B cell (primary cell): ENCODE measurements at regions not wholly inside any gene's neighbourhood (a gene's known extent, or its start where the extent isn't known, plus 50 kb on each side); places are given as distances from the start of the nearest gene placed in this dataset.

Source experiments
- ATAC-seq: fragments of 200-7000 bp; cut with Tn5 transposase; one replicate; pipeline ENCODE4 v1.10.0; 2021; ENCODE audit warnings: low read depth, mild to moderate bottlenecking, moderate number of reproducible peaks, moderate library complexity
- CTCF ChIA-PET: fragments of 350-600 bp; sonication (Branson Sonifier 250); formaldehyde crosslinking; loops from one replicate; lab custom pipeline; 2021; ENCODE audit warnings: antibody characterized with exemption, inconsistent platforms; lab: Charles Lee
- POLR2A ChIA-PET: fragments of 350-600 bp; sonication (Branson Sonifier 250); formaldehyde crosslinking; loops from one replicate; lab custom pipeline; 2021; ENCODE audit warnings: antibody characterized with exemption; lab: Charles Lee
- DNase-seq: peaks from one replicate; pipeline ENCODE4 v3.0.0; 2013
- H2AFZ ChIP-seq: 2 replicates; pipeline ENCODE4 v1.6.1; 2012; ENCODE audit warnings: mild to moderate bottlenecking, low read depth, low read length; ENCODE audit not compliant: insufficient read depth, poor library complexity, severe bottlenecking
- H3K27ac ChIP-seq, 2 donors: 1 replicate in 1 of 2; 2 replicates in 1 of 2; pipeline ENCODE4 v1.5.1; 2012 to 2013; ENCODE audit warnings: low read length in 2 of 2, mild to moderate bottlenecking in 2 of 2, moderate library complexity in 1 of 2
- H3K27me3 ChIP-seq, 4 experiments: fragments of 200-600 bp in 1 of 4; sonication (generic) in 1 of 4; replicated peaks in 1 of 4; 1 replicate in 2 of 4; 2 replicates in 2 of 4; pipeline versions ENCODE4 v1.6.1 to v1.7.0; 2013 to 2016; ENCODE audit warnings: low read length in 3 of 4, mild to moderate bottlenecking in 2 of 4, mixed read lengths in 1 of 4, moderate library complexity in 1 of 4; ENCODE audit not compliant: insufficient read depth in 4 of 4, control insufficient read depth in 3 of 4; ENCODE audit errors: control extremely low read depth in 1 of 4
- H3K36me3 ChIP-seq, 2 experiments: replicated peaks in 1 of 2; 1 replicate in 1 of 2; 2 replicates in 1 of 2; pipeline versions ENCODE4 v1.6.1 to v1.7.1; 2013; ENCODE audit warnings: low read length in 1 of 2; ENCODE audit not compliant: insufficient read depth in 2 of 2, control insufficient read depth in 1 of 2; ENCODE audit errors: control extremely low read depth in 1 of 2, extremely low read depth in 1 of 2
- H3K4me1 ChIP-seq, 2 donors: fragments of 200-600 bp in 1 of 2; sonication (generic) in 1 of 2; 1 replicate in 1 of 2; 2 replicates in 1 of 2; pipeline versions ENCODE4 v1.5.1 to v1.6.1; 2013 to 2017; ENCODE audit warnings: low read length in 2 of 2; ENCODE audit not compliant: control insufficient read depth in 2 of 2, insufficient read depth in 2 of 2
- H3K4me2 ChIP-seq: replicated peaks from 2 replicates; pipeline ENCODE3; 2012; ENCODE audit warnings: mild to moderate bottlenecking, low read depth, low read length; ENCODE audit not compliant: poor library complexity, severe bottlenecking
- H3K4me3 ChIP-seq, 5 experiments: fragments of 200-600 bp in 1 of 5; sonication (generic) in 1 of 5; 1 replicate in 3 of 5; 2 replicates in 2 of 5; pipeline versions ENCODE4 v1.5.1 to v1.7.0; 2011 to 2016; ENCODE audit warnings: low read length in 4 of 5, mild to moderate bottlenecking in 4 of 5, low read depth in 2 of 5, control low read depth in 1 of 5, moderate library complexity in 1 of 5; ENCODE audit not compliant: insufficient read depth in 1 of 5; ENCODE audit errors: control extremely low read depth in 1 of 5, extremely low read depth in 1 of 5
- H3K79me2 ChIP-seq: fragments of 200-600 bp; sonication (generic); one replicate; pipeline ENCODE4 v1.6.0; 2016; ENCODE audit warnings: low read length; ENCODE audit not compliant: control insufficient read depth, insufficient read depth
- H3K9ac ChIP-seq: fragments of 200-600 bp; sonication (generic); 2 replicates; pipeline ENCODE4 v1.6.1; 2017; ENCODE audit warnings: mild to moderate bottlenecking, low read length, moderate library complexity
- H3K9me3 ChIP-seq, 3 donors: one replicate each; pipeline versions ENCODE4 v1.6.1 to v1.7.1; 2013; ENCODE audit warnings: low read length in 2 of 3; ENCODE audit not compliant: control insufficient read depth in 2 of 3, insufficient read depth in 1 of 3; ENCODE audit errors: control extremely low read depth in 1 of 3
- H4K20me1 ChIP-seq: 2 replicates; pipeline ENCODE4 v1.6.0; 2012; ENCODE audit warnings: mild to moderate bottlenecking, low read length; ENCODE audit not compliant: insufficient read depth, control insufficient read depth, poor library complexity, severe bottlenecking
- H3K27ac Mint-ChIP-seq: one replicate; pipeline ENCODE4 v1.8.0; 2021; ENCODE audit warnings: mixed read lengths
- H3K27me3 Mint-ChIP-seq: one replicate; pipeline ENCODE4 v1.8.0; 2021; ENCODE audit warnings: mixed read lengths
- H3K4me1 Mint-ChIP-seq: one replicate; pipeline ENCODE4 v1.8.0; 2021; ENCODE audit warnings: mixed read lengths
- H3K4me3 Mint-ChIP-seq: one replicate; pipeline ENCODE4 v1.8.0; 2021; ENCODE audit warnings: mixed read lengths
- H3K9me3 Mint-ChIP-seq: one replicate; pipeline ENCODE4 v1.8.0; 2022; ENCODE audit warnings: mixed read lengths; ENCODE audit not compliant: insufficient read depth
- EZH2 ChIP-seq: IDR thresholded peaks from 2 replicates; pipeline ENCODE4 v1.6.1; 2012; ENCODE audit warnings: borderline replicate concordance, low read depth, mild to moderate bottlenecking, moderate library complexity, low read length; ENCODE audit not compliant: insufficient read depth, poor library complexity, severe bottlenecking
- WGBS: methylation state at CpG from one replicate; pipeline ENCODE4 v1.1.5; 2013; ENCODE audit warnings: missing lambda C conversion rate; ENCODE audit not compliant: insufficient coverage; 5-methylcytosine and 5-hydroxymethylcytosine counted together
- intact Hi-C: fragments of 100-400 bp; cut with micrococcal nuclease; formaldehyde crosslinking; loops from one replicate; pipeline ENCODE4 v1.10.0; 2022
- TF ChIP-seq, protein P1 (sequence below): fragments of 200-600 bp; IDR thresholded peaks from one replicate; pipeline ENCODE4 v1.8.0; 2022; ENCODE audit warnings: antibody characterized with exemption, mild to moderate bottlenecking

DNA sequence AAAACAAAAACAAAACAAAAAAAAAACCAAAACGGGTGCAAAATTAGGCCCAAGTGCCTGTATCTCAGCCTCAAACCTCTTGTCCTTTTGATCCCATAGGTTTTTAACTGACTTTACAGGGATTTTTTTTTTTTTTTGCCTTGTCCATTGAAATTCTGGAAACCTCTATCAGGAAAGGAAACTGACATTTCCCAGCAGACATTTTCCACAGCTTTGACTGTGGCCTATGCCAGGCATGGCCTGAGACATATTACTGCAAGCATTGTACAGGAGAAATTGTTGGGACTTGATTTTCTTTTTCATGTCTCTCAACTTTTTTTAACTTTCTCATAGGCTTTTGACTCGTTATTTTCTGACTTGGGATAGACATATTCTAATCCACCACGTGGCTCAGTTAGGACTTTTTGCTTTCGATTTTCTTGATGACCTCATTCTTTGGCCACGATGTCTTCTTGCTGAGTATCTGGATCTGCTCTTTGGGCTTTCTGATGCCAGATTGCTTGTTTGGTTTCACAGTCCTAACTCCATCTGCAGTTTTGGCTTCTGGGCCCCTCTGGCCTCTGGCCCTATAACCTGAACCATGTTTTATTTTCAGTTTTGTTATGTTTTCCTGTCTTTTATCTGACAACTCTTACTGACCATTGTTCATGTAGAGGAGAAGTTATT, 336.1 kb upstream of the C11orf87 start:
- Histone ChIP-seq H4K20me1 (no peaks in the 10 kb centered on the region), H3K36me3 (no peaks in the 10 kb centered on the region), H3K9ac (no peak overlapping the region), H3K4me2 (no peak overlapping the region), H3K27ac (no peak overlapping the region), H3K27me3 (no peaks in the 10 kb centered on the region), H3K4me3 (no peak overlapping the region), H3K9me3 (no peaks in the 10 kb centered on the region), H3K79me2 (no peaks in the 10 kb centered on the region), H3K4me1 (no peaks in the 10 kb centered on the region), H2AFZ (no peak overlapping the region)
- Mint-ChIP-seq H3K27me3 (no peaks in the 10 kb centered on the region), H3K9me3 (no peaks in the 10 kb centered on the region), H3K4me1 (no peaks in the 10 kb centered on the region), H3K27ac (no peak overlapping the region), H3K4me3 (no peak overlapping the region)
- DNase-seq (no peak), ATAC-seq (no peak)
- ChIA-PET CTCF (no interaction called here), POLR2A (no interaction called here)
- intact Hi-C loops: no loop called here
- WGBS: 86% methylated on average over 4 of the region's 5 CpGs
- TF ChIP-seq, protein P1, sequence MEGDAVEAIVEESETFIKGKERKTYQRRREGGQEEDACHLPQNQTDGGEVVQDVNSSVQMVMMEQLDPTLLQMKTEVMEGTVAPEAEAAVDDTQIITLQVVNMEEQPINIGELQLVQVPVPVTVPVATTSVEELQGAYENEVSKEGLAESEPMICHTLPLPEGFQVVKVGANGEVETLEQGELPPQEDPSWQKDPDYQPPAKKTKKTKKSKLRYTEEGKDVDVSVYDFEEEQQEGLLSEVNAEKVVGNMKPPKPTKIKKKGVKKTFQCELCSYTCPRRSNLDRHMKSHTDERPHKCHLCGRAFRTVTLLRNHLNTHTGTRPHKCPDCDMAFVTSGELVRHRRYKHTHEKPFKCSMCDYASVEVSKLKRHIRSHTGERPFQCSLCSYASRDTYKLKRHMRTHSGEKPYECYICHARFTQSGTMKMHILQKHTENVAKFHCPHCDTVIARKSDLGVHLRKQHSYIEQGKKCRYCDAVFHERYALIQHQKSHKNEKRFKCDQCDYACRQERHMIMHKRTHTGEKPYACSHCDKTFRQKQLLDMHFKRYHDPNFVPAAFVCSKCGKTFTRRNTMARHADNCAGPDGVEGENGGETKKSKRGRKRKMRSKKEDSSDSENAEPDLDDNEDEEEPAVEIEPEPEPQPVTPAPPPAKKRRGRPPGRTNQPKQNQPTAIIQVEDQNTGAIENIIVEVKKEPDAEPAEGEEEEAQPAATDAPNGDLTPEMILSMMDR: no peak
- TF ChIP-seq EZH2: no peak

DNA sequence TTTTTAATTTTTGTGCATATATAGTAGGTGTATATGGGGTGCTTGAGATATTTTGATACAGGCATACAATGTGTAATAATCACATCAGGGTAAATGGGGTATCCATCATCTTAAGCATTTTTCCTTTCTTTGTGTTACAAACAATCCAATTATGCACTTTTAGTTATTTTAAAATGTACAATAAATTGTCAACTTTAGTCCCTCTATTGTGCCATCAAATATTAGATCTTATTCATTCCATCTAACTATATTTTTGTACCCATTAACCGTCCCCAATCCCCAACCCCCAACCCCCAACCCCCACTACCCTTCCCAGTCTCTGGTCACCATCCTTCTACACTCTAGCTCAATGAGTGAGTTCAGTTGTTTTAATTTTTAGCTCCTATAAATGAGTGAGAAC, 335.1 kb upstream of the C11orf87 start:
- POLR2A ChIA-PET: no interaction called here
- intact Hi-C loops: no loop called here

More for the DNA sequence above, 335.1 kb upstream of the C11orf87 start:
- WGBS: no CpG with 5 or more reads among the region's 1 CpG
- Mint-ChIP-seq H3K9me3 (no peaks in the 10 kb centered on the region), H3K4me3 (no peak overlapping the region), H3K27ac (no peak overlapping the region), H3K27me3 (no peaks in the 10 kb centered on the region), H3K4me1 (no peaks in the 10 kb centered on the region)
- CTCF ChIA-PET: no interaction called here
- H3K36me3 ChIP-seq: no peaks in the 10 kb centered on the region
- H3K4me3 ChIP-seq: no peak overlapping the region
- no peaks in the 10 kb centered on the region for H3K79me2 ChIP-seq
- H2AFZ ChIP-seq: no peak overlapping the region
- H3K9me3 ChIP-seq: no peaks in the 10 kb centered on the region
- no peak overlapping the region for H3K4me2 ChIP-seq
- H3K4me1 ChIP-seq: no peaks in the 10 kb centered on the region
- H3K27me3 ChIP-seq: no peaks in the 10 kb centered on the region
- ATAC-seq (no peak), DNase-seq (no peak)
- H3K9ac ChIP-seq: no peak overlapping the region
- H4K20me1 ChIP-seq: no peaks in the 10 kb centered on the region
- no peak overlapping the region for H3K27ac ChIP-seq
- TF ChIP-seq, protein P1: no peak
- no peak for TF ChIP-seq EZH2
